OCI-LY3 (cell line): ENCODE measurements at regions not wholly inside any gene's neighbourhood (a gene's known extent, or its start where the extent isn't known, plus 50 kb on each side); places are given as distances from the start of the nearest gene placed in this dataset.

Experiments
- CTCF ChIP-seq: fragments of 200-600, 300-600 bp; sonication (generic); IDR thresholded peaks from 2 replicates; pipeline ENCODE4 v1.5.1; 2014; ENCODE audit warnings: antibody characterized with exemption, low read length, low read depth
- EZH2phosphoT487 ChIP-seq: fragments of 200-600 bp; shearing (Covaris generic); IDR thresholded peaks from 2 replicates; pipeline ENCODE4 v1.6.1; 2018; ENCODE audit warnings: antibody characterized with exemption, mixed run types, low read depth

- TF ChIP-seq CTCF (peak; percentile 95), EZH2phosphoT487 (no peak)
Measured at GRCh38 chr9:135343837-135344522, 135.6 kb upstream of the PPP1R26 start.
